Neutrophil (primary cell): ENCODE measurements at regions not wholly inside any gene's neighbourhood (a gene's known extent, or its start where the extent isn't known, plus 50 kb on each side); places are given as distances from the start of the nearest gene placed in this dataset.

Experiments
- H3K27ac ChIP-seq: fragments of 200-600 bp; sonication (generic); 2 replicates; pipeline ENCODE4 v1.5.1; 2016; ENCODE audit warnings: mild to moderate bottlenecking, moderate library complexity
- H3K27me3 ChIP-seq: fragments of 200-600 bp; sonication (generic); 2 replicates; pipeline ENCODE4 v1.6.0; 2016; ENCODE audit warnings: mild to moderate bottlenecking
- H3K36me3 ChIP-seq: fragments of 200-600 bp; sonication (generic); 2 replicates; pipeline ENCODE4 v1.5.1; 2017
- H3K4me1 ChIP-seq, 2 experiments: fragments of 200-600 bp in 1 of 2; sonication (generic) in 1 of 2; 1 replicate in 1 of 2; 2 replicates in 1 of 2; pipeline versions ENCODE4 v1.5.1 to v1.6.1; 2013 to 2016; ENCODE audit warnings: low read depth in 1 of 2, low read length in 1 of 2, mild to moderate bottlenecking in 1 of 2, moderate library complexity in 1 of 2; ENCODE audit not compliant: control insufficient read depth in 1 of 2, insufficient read depth in 1 of 2
- H3K4me3 ChIP-seq, 2 experiments: fragments of 200-600 bp in 1 of 2; sonication (generic) in 1 of 2; 1 replicate in 1 of 2; 2 replicates in 1 of 2; pipeline ENCODE4 v1.5.1; 2013 to 2016; ENCODE audit warnings: low read depth in 1 of 2, low read length in 1 of 2, mild to moderate bottlenecking in 1 of 2, moderate library complexity in 1 of 2
- H3K9me3 ChIP-seq: fragments of 200-600 bp; sonication (generic); 2 replicates; pipeline ENCODE4 v1.5.1; 2016
- CTCF ChIP-seq: fragments of 200-600 bp; sonication (generic); IDR thresholded peaks from 2 replicates; pipeline ENCODE4 v1.5.1; 2016; ENCODE audit warnings: antibody characterized with exemption

GRCh38 chr7:35483568-35483967 is 211.4 kb downstream of the HERPUD2 start:
- H3K36me3 ChIP-seq = no peaks in the 10 kb centered on the region
- no peak overlapping the region for H3K27ac ChIP-seq
- H3K4me1 ChIP-seq = no peaks in the 10 kb centered on the region
- no peak overlapping the region for H3K4me3 ChIP-seq
- no peak for TF ChIP-seq CTCF
- H3K9me3 ChIP-seq = no peaks in the 10 kb centered on the region
- peaks cover 6% of the 10 kb centered on the region for H3K27me3 ChIP-seq

- H3K27me3 ChIP-seq = peaks cover 6% of the 10 kb centered on the region
- no peak overlapping the region for H3K4me3 ChIP-seq
- no peaks in the 10 kb centered on the region for H3K4me1 ChIP-seq
- no peak for TF ChIP-seq CTCF
- H3K9me3 ChIP-seq = no peaks in the 10 kb centered on the region
- no peaks in the 10 kb centered on the region for H3K36me3 ChIP-seq
- H3K27ac ChIP-seq = no peak overlapping the region
Measured at GRCh38 chr7:35482231-35482630, 212.7 kb downstream of the HERPUD2 start.

GRCh38 chr7:35480806-35481205 is 214.1 kb downstream of the HERPUD2 start:
- no peak for TF ChIP-seq CTCF
- H3K9me3 ChIP-seq = no peaks in the 10 kb centered on the region
- H3K4me3 ChIP-seq = no peak overlapping the region
- H3K27ac ChIP-seq = no peak overlapping the region
- H3K27me3 ChIP-seq = peaks cover 6% of the 10 kb centered on the region
- H3K4me1 ChIP-seq = no peaks in the 10 kb centered on the region
- no peaks in the 10 kb centered on the region for H3K36me3 ChIP-seq

- H3K36me3 ChIP-seq = no peaks in the 10 kb centered on the region
- TF ChIP-seq CTCF = no peak
Measured at GRCh38 chr7:35477609-35478008, 217.3 kb downstream of the HERPUD2 start.

GRCh38 chr7:35474100-35474499 is 220.2 kb upstream of the TBX20 start:
- no peak overlapping the region for H3K27ac ChIP-seq
- H3K9me3 ChIP-seq = no peaks in the 10 kb centered on the region
- H3K4me1 ChIP-seq = no peaks in the 10 kb centered on the region
- H3K27me3 ChIP-seq = peaks cover 10% of the 10 kb centered on the region
- no peak for TF ChIP-seq CTCF
- H3K4me3 ChIP-seq = no peak overlapping the region
- H3K36me3 ChIP-seq = no peaks in the 10 kb centered on the region

More at GRCh38 chr7:35477609-35478008, 217.3 kb downstream of the HERPUD2 start:
- no peaks in the 10 kb centered on the region for H3K4me1 ChIP-seq
- no peak overlapping the region for H3K27ac ChIP-seq
- H3K9me3 ChIP-seq = no peaks in the 10 kb centered on the region
- no peak overlapping the region for H3K4me3 ChIP-seq
- peaks cover 6% of the 10 kb centered on the region for H3K27me3 ChIP-seq

- Histone ChIP-seq H3K9me3 (no peaks in the 10 kb centered on the region), H3K27me3 (peaks cover 10% of the 10 kb centered on the region), H3K4me1 (no peaks in the 10 kb centered on the region), H3K27ac (no peak overlapping the region), H3K4me3 (no peak overlapping the region), H3K36me3 (no peaks in the 10 kb centered on the region)
- no peak for TF ChIP-seq CTCF
Measured at GRCh38 chr7:35468606-35469005, 214.7 kb upstream of the TBX20 start.
